DND-41 (cell line): ENCODE measurements at regions not wholly inside any gene's neighbourhood (a gene's known extent, or its start where the extent isn't known, plus 50 kb on each side); places are given as distances from the start of the nearest gene placed in this dataset.

Experiments
- CTCF ChIP-seq: IDR thresholded peaks from 2 replicates; pipeline ENCODE4 v1.5.1; 2012; ENCODE audit warnings: borderline replicate concordance, low read length, moderate library complexity, mild to moderate bottlenecking; ENCODE audit not compliant: poor library complexity, severe bottlenecking; ENCODE audit errors: extremely low read depth
- EZH2 ChIP-seq: IDR thresholded peaks from 3 replicates; pipeline ENCODE4 v1.6.1; 2012; ENCODE audit warnings: borderline replicate concordance, low read depth, mild to moderate bottlenecking, moderate library complexity, low read length, inconsistent platforms; ENCODE audit not compliant: severe bottlenecking

DNA sequence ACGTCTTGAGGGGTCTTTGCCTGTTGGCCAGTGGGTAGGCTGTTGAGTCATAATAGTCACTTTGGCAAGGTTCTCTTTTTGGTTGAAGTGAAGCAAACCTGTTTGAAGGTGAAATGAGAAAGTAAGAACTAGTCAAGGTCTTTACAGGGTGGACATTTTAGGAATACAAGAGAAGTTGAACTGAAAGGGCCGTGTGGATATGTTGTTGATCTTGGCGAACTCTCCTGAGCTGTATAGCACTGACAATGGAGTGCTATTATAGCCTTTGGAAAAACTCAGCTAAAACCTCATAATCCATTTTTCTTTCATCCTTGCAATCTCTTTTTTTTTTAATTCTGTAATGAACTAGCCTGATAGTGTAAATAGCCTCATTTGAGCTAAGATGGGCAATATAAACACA lies 248.1 kb downstream of the MEIS1 start:
- TF ChIP-seq CTCF = no peak
- no peak for TF ChIP-seq EZH2
